Neural cell (in vitro differentiated cells): ENCODE measurements at regions not wholly inside any gene's neighbourhood (a gene's known extent, or its start where the extent isn't known, plus 50 kb on each side); places are given as distances from the start of the nearest gene placed in this dataset.

Source experiments
- H2AFZ ChIP-seq: fragments of 200-600, 300-800 bp; sonication (generic), shearing (Covaris generic); 2 replicates; pipeline ENCODE4 v1.6.0; 2014; ENCODE audit warnings: low read depth, mild to moderate bottlenecking, antibody characterized with exemption, low read length, moderate library complexity
- H3F3A ChIP-seq: fragments of 200-600 bp; shearing (Covaris generic); 2 replicates; pipeline ENCODE4 v1.6.1; 2016; ENCODE audit warnings: mild to moderate bottlenecking, moderate library complexity, mixed read lengths, antibody characterized with exemption, low read length; ENCODE audit not compliant: insufficient read depth, poor library complexity, severe bottlenecking
- H3K27ac ChIP-seq: fragments of 200-600, 300-800 bp; sonication (generic), shearing (Covaris generic); 2 replicates; pipeline ENCODE4 v1.5.1; 2014; ENCODE audit warnings: mild to moderate bottlenecking, low read length, moderate library complexity
- H3K27me3 ChIP-seq: fragments of 300-800, 200-600 bp; sonication (generic), shearing (Covaris generic); 2 replicates; pipeline ENCODE4 v1.6.0; 2014; ENCODE audit warnings: mild to moderate bottlenecking, low read depth, low read length, moderate library complexity; ENCODE audit not compliant: insufficient read depth
- H3K36me3 ChIP-seq: fragments of 300-800, 200-600 bp; sonication (generic), shearing (Covaris generic); 2 replicates; pipeline ENCODE4 v1.5.1; 2014; ENCODE audit warnings: mild to moderate bottlenecking, antibody characterized with exemption, low read length, moderate library complexity; ENCODE audit not compliant: insufficient read depth
- H3K4me2 ChIP-seq: fragments of 300-800, 200-600 bp; sonication (generic), shearing (Covaris generic); 2 replicates; pipeline ENCODE4 v1.6.0; 2014; ENCODE audit warnings: mild to moderate bottlenecking, low read length
- H3K4me3 ChIP-seq: fragments of 300-800, 200-600 bp; sonication (generic), shearing (Covaris generic); 2 replicates; pipeline ENCODE4 v1.5.1; 2014; ENCODE audit warnings: mild to moderate bottlenecking, low read length, moderate library complexity
- H3K79me2 ChIP-seq: fragments of 200-600 bp; shearing (Covaris generic); replicated peaks from 2 replicates; pipeline ENCODE4 v1.6.0; 2014; ENCODE audit warnings: mild to moderate bottlenecking, low read length, moderate library complexity; ENCODE audit not compliant: insufficient read depth
- H3K9ac ChIP-seq: fragments of 300-800, 200-600 bp; sonication (generic), shearing (Covaris generic); 2 replicates; pipeline ENCODE4 v1.6.1; 2016; ENCODE audit warnings: mild to moderate bottlenecking, low read length, mixed read lengths
- H3K9me2 ChIP-seq: fragments of 200-600 bp; shearing (Covaris generic); 2 replicates; pipeline ENCODE4 v1.6.1; 2016; ENCODE audit warnings: mild to moderate bottlenecking, low read length, mixed read lengths; ENCODE audit not compliant: insufficient read depth
- H3K9me3 ChIP-seq: fragments of 200-600, 300-800 bp; sonication (generic), shearing (Covaris generic); 2 replicates; pipeline ENCODE4 v1.6.1; 2016; ENCODE audit warnings: mild to moderate bottlenecking, mixed run types, low read length, moderate library complexity, mixed read lengths
- H4K20me1 ChIP-seq: fragments of 200-600 bp; shearing (Covaris generic); 2 replicates; pipeline ENCODE4 v1.6.1; 2016; ENCODE audit warnings: mild to moderate bottlenecking, mixed run types; ENCODE audit not compliant: insufficient read depth
- CTCF ChIP-seq: fragments of 450-650 bp; IDR thresholded peaks from 2 replicates; pipeline ENCODE4 v1.5.1; 2014; ENCODE audit warnings: antibody characterized with exemption, mild to moderate bottlenecking, moderate library complexity; ENCODE audit not compliant: poor library complexity, severe bottlenecking
- EP300 ChIP-seq: fragments of 450-650 bp; conservative IDR thresholded peaks from 2 replicates; pipeline ENCODE4 v1.6.1; 2014; ENCODE audit warnings: antibody characterized with exemption, mild to moderate bottlenecking, moderate library complexity; ENCODE audit not compliant: poor library complexity, severe bottlenecking
- EZH2 ChIP-seq: fragments of 200-600, 300-800 bp; shearing (Covaris generic), sonication (generic); IDR thresholded peaks from 2 replicates; pipeline ENCODE4 v1.6.1; 2014; ENCODE audit warnings: antibody characterized with exemption, low read length, borderline replicate concordance, mild to moderate bottlenecking; ENCODE audit not compliant: insufficient read depth, poor library complexity, severe bottlenecking
- MXI1 ChIP-seq: fragments of 450-650 bp; conservative IDR thresholded peaks from 2 replicates; pipeline ENCODE4 v1.6.1; 2014; ENCODE audit warnings: antibody characterized with exemption, mild to moderate bottlenecking; ENCODE audit not compliant: poor library complexity, severe bottlenecking
- POLR2AphosphoS5 ChIP-seq: IDR thresholded peaks from 2 replicates; pipeline ENCODE4 v1.6.1; 2012
- RAD21 ChIP-seq: fragments of 450-650 bp; conservative IDR thresholded peaks from 2 replicates; pipeline ENCODE4 v1.6.1; 2014; ENCODE audit warnings: antibody characterized with exemption, mild to moderate bottlenecking, moderate library complexity
- SMC3 ChIP-seq: fragments of 450-650 bp; conservative IDR thresholded peaks from 2 replicates; pipeline ENCODE4 v1.6.1; 2014; ENCODE audit warnings: antibody characterized with exemption, mild to moderate bottlenecking, moderate library complexity; ENCODE audit not compliant: poor library complexity
- TAF1 ChIP-seq: IDR thresholded peaks from 2 replicates; pipeline ENCODE4 v1.6.1; 2012; ENCODE audit warnings: low read depth
- TF ChIP-seq, protein P1 (sequence below): IDR thresholded peaks from 2 replicates; pipeline ENCODE4 v1.6.1; 2012; ENCODE audit warnings: borderline replicate concordance

DNA sequence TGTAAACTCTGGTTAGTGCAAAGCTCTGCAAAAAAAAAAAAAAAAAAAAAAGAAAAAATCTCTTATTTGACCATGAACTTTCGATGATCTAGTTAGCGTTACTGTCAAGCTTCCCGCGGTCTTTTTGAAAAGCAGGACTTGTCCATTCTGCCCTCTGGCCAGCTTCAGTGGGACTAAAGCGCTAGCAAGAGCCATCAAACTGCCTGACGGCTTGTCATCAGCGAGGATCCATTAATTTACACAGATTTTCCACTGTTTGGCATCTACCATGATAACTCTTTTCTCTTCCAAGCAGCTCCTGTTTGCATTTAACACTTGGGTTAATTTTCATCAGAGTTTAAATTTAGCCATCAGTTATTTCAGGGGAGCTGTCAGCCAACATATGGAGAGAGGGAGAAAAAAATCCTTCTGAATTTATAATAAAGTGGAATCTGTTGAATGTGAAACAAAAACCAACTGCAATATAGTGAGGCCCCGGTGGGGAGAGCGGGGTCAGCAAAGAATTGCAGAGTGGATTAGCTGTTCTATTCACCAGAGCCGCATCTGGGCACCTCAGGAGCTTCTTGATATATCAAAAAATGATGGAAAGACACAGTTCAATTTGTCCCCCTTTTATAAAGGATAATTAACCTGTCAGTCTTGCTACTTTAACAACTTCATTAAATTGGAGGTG is 298.2 kb downstream of the SPATA17 start:
- H3K4me3 ChIP-seq, result peak overlapping the region; percentile 2

DNA sequence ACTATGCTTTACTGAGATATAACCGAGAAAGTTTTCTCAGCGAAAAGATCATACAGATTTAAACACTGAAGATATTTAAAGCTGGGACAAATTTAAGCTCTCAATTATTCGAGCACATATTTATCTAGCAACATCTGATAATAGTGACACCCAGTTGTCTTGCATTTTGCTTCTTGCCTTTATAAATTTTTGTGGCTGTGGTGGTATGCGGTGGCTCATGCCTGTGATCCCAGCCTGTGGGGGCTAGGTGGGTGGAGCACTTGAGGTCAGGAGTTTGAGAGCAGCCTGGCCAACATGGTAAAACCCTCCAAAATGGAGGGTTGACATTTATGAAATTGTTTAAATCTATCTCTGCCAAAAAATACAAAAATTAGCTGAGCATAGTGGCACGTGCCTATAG is 312.2 kb downstream of the SPATA17 start:
- Histone ChIP-seq H3K9ac (no peak overlapping the region), H3K27ac (no peak overlapping the region), H3K79me2 (no peaks in the 10 kb centered on the region), H2AFZ (no peak overlapping the region), H3F3A (no peaks in the 10 kb centered on the region), H3K9me2 (no peaks in the 10 kb centered on the region), H3K9me3 (no peaks in the 10 kb centered on the region), H4K20me1 (no peaks in the 10 kb centered on the region), H3K36me3 (no peaks in the 10 kb centered on the region), H3K4me3 (no peak overlapping the region), H3K4me2 (no peak overlapping the region), H3K27me3 (no peaks in the 10 kb centered on the region)
- no peak for TF ChIP-seq EP300
- no peak for TF ChIP-seq RAD21
- TF ChIP-seq, protein P1, sequence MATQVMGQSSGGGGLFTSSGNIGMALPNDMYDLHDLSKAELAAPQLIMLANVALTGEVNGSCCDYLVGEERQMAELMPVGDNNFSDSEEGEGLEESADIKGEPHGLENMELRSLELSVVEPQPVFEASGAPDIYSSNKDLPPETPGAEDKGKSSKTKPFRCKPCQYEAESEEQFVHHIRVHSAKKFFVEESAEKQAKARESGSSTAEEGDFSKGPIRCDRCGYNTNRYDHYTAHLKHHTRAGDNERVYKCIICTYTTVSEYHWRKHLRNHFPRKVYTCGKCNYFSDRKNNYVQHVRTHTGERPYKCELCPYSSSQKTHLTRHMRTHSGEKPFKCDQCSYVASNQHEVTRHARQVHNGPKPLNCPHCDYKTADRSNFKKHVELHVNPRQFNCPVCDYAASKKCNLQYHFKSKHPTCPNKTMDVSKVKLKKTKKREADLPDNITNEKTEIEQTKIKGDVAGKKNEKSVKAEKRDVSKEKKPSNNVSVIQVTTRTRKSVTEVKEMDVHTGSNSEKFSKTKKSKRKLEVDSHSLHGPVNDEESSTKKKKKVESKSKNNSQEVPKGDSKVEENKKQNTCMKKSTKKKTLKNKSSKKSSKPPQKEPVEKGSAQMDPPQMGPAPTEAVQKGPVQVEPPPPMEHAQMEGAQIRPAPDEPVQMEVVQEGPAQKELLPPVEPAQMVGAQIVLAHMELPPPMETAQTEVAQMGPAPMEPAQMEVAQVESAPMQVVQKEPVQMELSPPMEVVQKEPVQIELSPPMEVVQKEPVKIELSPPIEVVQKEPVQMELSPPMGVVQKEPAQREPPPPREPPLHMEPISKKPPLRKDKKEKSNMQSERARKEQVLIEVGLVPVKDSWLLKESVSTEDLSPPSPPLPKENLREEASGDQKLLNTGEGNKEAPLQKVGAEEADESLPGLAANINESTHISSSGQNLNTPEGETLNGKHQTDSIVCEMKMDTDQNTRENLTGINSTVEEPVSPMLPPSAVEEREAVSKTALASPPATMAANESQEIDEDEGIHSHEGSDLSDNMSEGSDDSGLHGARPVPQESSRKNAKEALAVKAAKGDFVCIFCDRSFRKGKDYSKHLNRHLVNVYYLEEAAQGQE, result no peak
- TF ChIP-seq POLR2AphosphoS5, result no peak
- no peak for TF ChIP-seq EZH2
- no peak for TF ChIP-seq MXI1

More for the DNA sequence above, 298.2 kb downstream of the SPATA17 start:
- H3K9me3 ChIP-seq, result no peaks in the 10 kb centered on the region
- H2AFZ ChIP-seq, result no peak overlapping the region
- H4K20me1 ChIP-seq, result no peaks in the 10 kb centered on the region
- no peaks in the 10 kb centered on the region for H3K36me3 ChIP-seq
- H3K4me2 ChIP-seq, result peak overlapping the region; percentile 21
- no peaks in the 10 kb centered on the region for H3K27me3 ChIP-seq
- no peaks in the 10 kb centered on the region for H3K79me2 ChIP-seq
- no peak overlapping the region for H3K9ac ChIP-seq
- H3K27ac ChIP-seq, result no peak overlapping the region
- H3K9me2 ChIP-seq, result no peaks in the 10 kb centered on the region
- no peaks in the 10 kb centered on the region for H3F3A ChIP-seq
- TF ChIP-seq CTCF (no peak), MXI1 (no peak), POLR2AphosphoS5 (peak; percentile 14)

DNA sequence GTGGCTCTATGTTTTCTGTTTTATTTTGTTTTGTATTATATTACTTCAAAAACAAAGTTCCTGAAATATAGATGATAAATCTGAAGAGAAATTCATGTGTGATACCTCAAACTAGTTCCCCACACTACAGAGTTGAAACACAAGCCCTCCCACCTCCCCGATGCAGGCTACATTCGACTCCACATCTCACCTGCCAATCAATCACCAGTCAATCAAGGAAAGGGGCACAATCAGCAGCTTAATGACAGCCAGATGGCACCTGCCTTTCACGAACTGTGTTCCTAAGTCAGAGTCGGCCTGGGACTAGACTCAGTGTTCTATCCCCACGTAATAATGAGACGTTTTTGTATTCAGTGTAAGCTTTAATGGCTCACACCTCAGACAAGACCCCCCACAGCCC is 313.4 kb downstream of the SPATA17 start:
- Histone ChIP-seq H3K9me3 (no peaks in the 10 kb centered on the region), H3K27ac (no peak overlapping the region), H3K27me3 (no peaks in the 10 kb centered on the region), H3K36me3 (no peaks in the 10 kb centered on the region), H3K79me2 (no peaks in the 10 kb centered on the region), H3K4me2 (no peak overlapping the region), H3K9ac (no peak overlapping the region), H3F3A (no peaks in the 10 kb centered on the region), H2AFZ (no peak overlapping the region), H3K9me2 (no peaks in the 10 kb centered on the region), H4K20me1 (no peaks in the 10 kb centered on the region), H3K4me3 (no peak overlapping the region)
- TF ChIP-seq, protein P1, result no peak
- TF ChIP-seq TAF1 (no peak), RAD21 (no peak), EP300 (peak; percentile 89), POLR2AphosphoS5 (peak; percentile 64), EZH2 (no peak), SMC3 (no peak)
